Mammary epithelial cell (primary cell): ENCODE measurements at regions not wholly inside any gene's neighbourhood (a gene's known extent, or its start where the extent isn't known, plus 50 kb on each side); places are given as distances from the start of the nearest gene placed in this dataset.

Source experiments
- EZH2 ChIP-seq: IDR thresholded peaks from 2 replicates; pipeline ENCODE4 v1.6.1; 2012; ENCODE audit warnings: low read length, inconsistent platforms, borderline replicate concordance
- TF ChIP-seq, protein P1 (sequence below), 2 donors: IDR thresholded peaks in 1 of 2; conservative IDR thresholded peaks in 1 of 2; 2 replicates each; pipeline ENCODE4 v1.5.1; 2011 to 2012; ENCODE audit warnings: inconsistent platforms in 2 of 2, low read length in 2 of 2, mild to moderate bottlenecking in 2 of 2, control low read depth in 1 of 2, low read depth in 1 of 2; ENCODE audit not compliant: insufficient read depth in 1 of 2; ENCODE audit errors: extremely low read depth in 1 of 2

GRCh38 chr19:13604902-13605586 lies 98.8 kb upstream of the CACNA1A start:
- TF ChIP-seq, protein P1, sequence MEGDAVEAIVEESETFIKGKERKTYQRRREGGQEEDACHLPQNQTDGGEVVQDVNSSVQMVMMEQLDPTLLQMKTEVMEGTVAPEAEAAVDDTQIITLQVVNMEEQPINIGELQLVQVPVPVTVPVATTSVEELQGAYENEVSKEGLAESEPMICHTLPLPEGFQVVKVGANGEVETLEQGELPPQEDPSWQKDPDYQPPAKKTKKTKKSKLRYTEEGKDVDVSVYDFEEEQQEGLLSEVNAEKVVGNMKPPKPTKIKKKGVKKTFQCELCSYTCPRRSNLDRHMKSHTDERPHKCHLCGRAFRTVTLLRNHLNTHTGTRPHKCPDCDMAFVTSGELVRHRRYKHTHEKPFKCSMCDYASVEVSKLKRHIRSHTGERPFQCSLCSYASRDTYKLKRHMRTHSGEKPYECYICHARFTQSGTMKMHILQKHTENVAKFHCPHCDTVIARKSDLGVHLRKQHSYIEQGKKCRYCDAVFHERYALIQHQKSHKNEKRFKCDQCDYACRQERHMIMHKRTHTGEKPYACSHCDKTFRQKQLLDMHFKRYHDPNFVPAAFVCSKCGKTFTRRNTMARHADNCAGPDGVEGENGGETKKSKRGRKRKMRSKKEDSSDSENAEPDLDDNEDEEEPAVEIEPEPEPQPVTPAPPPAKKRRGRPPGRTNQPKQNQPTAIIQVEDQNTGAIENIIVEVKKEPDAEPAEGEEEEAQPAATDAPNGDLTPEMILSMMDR (conservative IDR thresholded peaks at IDR 0.05 in 1 of 2, IDR thresholded peaks at IDR 0.05 in 1 of 2; ENCODE audit: extremely low read depth in 1 of 2, insufficient read depth in 1 of 2, low read depth in 1 of 2, low read length in 2 of 2), result no peak
- TF ChIP-seq EZH2, result no peak
